ENCODE measurements at regions not wholly inside any gene's neighbourhood (a gene's known extent, or its start where the extent isn't known, plus 50 kb on each side); places are given as distances from the start of the nearest gene placed in this dataset.

DNA sequence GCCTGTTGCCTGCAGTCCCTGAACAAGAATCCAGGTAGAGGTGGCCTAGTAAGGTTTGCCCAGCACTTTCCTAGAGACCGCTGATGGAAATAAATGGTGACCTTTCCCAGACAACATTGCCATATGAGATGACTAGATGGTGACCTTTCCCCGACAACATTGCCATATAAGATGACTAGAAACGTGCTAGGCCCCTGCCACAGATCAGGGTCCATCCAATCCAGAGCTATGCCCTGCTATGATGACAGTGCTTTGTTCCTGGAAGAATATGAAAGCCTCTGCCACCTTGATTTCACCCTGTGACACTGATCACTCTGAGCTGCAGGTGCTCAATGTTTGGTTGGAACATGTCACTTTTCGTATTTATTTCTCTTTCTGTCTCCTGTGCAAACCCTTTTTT is 133.8 kb upstream of the SPTLC3 start:
- Histone ChIP-seq H3K4me3 (ENCODE audit: insufficient read depth, low read depth, low read length) (no peak overlapping the region), H3K79me2 (ENCODE audit: insufficient read depth, low read length) (no peaks in the 10 kb centered on the region), H3K9me3 (ENCODE audit: insufficient read depth, low read depth, low read length) (no peaks in the 10 kb centered on the region), H3K4me2 (ENCODE audit: low read length) (no peak overlapping the region), H3K9ac (ENCODE audit: low read length) (no peak overlapping the region), H3K27me3 (ENCODE audit: insufficient read depth, low read length) (no peaks in the 10 kb centered on the region), H3K27ac (ENCODE audit: low read depth, low read length) (no peak overlapping the region), H2AFZ (ENCODE audit: low read depth, low read length) (no peak overlapping the region), H4K20me1 (ENCODE audit: insufficient read depth, low read length) (no peaks in the 10 kb centered on the region), H3K36me3 (ENCODE audit: insufficient read depth, low read length) (no peaks in the 10 kb centered on the region), H3K4me1 (ENCODE audit: insufficient read depth, low read length) (no peaks in the 10 kb centered on the region)
- Mint-ChIP-seq H3K36me3 (ENCODE audit: low read depth, unreplicated experiment) (no peaks in the 10 kb centered on the region), H3K4me3 (ENCODE audit: unreplicated experiment) (no peak overlapping the region), H3K27me3 (ENCODE audit: low read depth, unreplicated experiment) (peaks cover 2% of the 10 kb centered on the region), H3K27ac (ENCODE audit: unreplicated experiment) (no peak overlapping the region), H3K4me1 (ENCODE audit: low read depth, unreplicated experiment) (no peaks in the 10 kb centered on the region), H3K9me3 (ENCODE audit: unreplicated experiment) (no peaks in the 10 kb centered on the region)
- no peak for TF ChIP-seq EZH2 (IDR thresholded peaks at IDR 0.05; ENCODE audit: insufficient read depth, low read length)
- TF ChIP-seq, protein P1, sequence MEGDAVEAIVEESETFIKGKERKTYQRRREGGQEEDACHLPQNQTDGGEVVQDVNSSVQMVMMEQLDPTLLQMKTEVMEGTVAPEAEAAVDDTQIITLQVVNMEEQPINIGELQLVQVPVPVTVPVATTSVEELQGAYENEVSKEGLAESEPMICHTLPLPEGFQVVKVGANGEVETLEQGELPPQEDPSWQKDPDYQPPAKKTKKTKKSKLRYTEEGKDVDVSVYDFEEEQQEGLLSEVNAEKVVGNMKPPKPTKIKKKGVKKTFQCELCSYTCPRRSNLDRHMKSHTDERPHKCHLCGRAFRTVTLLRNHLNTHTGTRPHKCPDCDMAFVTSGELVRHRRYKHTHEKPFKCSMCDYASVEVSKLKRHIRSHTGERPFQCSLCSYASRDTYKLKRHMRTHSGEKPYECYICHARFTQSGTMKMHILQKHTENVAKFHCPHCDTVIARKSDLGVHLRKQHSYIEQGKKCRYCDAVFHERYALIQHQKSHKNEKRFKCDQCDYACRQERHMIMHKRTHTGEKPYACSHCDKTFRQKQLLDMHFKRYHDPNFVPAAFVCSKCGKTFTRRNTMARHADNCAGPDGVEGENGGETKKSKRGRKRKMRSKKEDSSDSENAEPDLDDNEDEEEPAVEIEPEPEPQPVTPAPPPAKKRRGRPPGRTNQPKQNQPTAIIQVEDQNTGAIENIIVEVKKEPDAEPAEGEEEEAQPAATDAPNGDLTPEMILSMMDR (IDR thresholded peaks at IDR 0.05; ENCODE audit: insufficient read depth, low read depth, low read length) = no peak
- FAIRE-seq (no peak), DNase-seq (ENCODE audit: low read depth) (no peak)

DNA sequence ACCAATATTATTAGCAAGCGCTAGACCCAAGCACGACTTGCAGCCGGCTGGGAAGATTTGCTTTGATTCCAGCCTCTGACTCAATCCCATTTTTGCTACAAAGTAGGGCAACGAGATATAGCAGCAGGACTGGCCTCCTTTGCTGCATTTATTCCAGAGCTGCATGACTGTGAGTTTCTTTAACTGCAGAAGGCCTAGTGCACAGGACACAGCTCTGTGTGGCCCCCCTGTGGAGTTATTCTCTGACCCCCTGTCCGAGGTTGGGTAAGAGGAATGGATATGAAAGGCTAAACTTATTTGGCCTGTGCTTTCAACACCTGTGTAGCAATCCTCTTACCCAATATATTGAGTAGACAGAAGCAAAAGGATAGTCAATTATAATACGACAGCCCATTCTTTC is 133.3 kb upstream of the SPTLC3 start:
- Mint-ChIP-seq H3K27me3 (ENCODE audit: low read depth, unreplicated experiment) (peaks cover 2% of the 10 kb centered on the region), H3K4me3 (ENCODE audit: unreplicated experiment) (no peak overlapping the region), H3K9me3 (ENCODE audit: unreplicated experiment) (no peaks in the 10 kb centered on the region), H3K36me3 (ENCODE audit: low read depth, unreplicated experiment) (no peaks in the 10 kb centered on the region), H3K27ac (ENCODE audit: unreplicated experiment) (no peak overlapping the region), H3K4me1 (ENCODE audit: low read depth, unreplicated experiment) (no peaks in the 10 kb centered on the region)
- no peak overlapping the region for H3K27ac ChIP-seq (ENCODE audit: low read depth, low read length)
- no peaks in the 10 kb centered on the region for H3K9me3 ChIP-seq (ENCODE audit: insufficient read depth, low read depth, low read length)
- FAIRE-seq = no peak
- no peaks in the 10 kb centered on the region for H3K36me3 ChIP-seq (ENCODE audit: insufficient read depth, low read length)
- H3K9ac ChIP-seq (ENCODE audit: low read length) = no peak overlapping the region
- no peak overlapping the region for H2AFZ ChIP-seq (ENCODE audit: low read depth, low read length)
- no peak for DNase-seq (ENCODE audit: low read depth)
- no peak overlapping the region for H3K4me3 ChIP-seq (ENCODE audit: insufficient read depth, low read depth, low read length)
- H3K4me1 ChIP-seq (ENCODE audit: insufficient read depth, low read length) = no peaks in the 10 kb centered on the region
- H4K20me1 ChIP-seq (ENCODE audit: insufficient read depth, low read length) = no peaks in the 10 kb centered on the region
- H3K79me2 ChIP-seq (ENCODE audit: insufficient read depth, low read length) = no peaks in the 10 kb centered on the region
- TF ChIP-seq, protein P1 (IDR thresholded peaks at IDR 0.05; ENCODE audit: insufficient read depth, low read depth, low read length) = no peak
- no peak for TF ChIP-seq EZH2 (IDR thresholded peaks at IDR 0.05; ENCODE audit: insufficient read depth, low read length)
- H3K4me2 ChIP-seq (ENCODE audit: low read length) = no peak overlapping the region
- H3K27me3 ChIP-seq (ENCODE audit: insufficient read depth, low read length) = no peaks in the 10 kb centered on the region

DNA sequence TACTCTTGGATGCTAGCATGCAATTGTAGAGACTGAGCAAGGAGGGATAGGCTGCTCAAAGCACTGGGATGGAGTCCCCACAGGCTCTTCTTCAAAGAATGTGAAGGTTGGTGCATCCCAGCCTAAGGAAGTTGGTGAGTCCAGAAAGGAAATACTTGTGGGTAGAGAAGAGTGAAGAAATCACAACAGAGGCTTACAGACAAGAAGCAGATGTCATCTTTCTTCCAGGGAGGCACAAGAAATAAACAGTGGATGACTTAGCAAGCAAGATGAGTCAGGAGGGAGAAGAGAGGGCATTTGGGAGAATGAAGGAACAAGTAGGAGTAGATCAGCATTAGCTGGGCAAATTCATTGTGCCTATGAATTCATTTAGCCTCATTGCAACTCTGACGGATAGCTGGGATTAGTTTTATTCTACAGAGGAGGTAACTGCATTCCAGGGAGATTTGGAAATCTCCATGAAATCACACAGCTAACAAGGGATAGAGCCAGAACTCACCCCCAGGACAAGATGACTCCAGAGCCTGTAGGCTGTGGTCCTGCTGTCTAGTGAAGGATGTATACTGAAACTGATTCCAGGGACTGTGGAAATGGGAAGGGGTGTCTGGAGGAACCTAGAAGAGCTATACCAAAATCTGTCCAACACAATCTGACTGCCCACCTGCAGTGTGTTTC is 125.8 kb upstream of the SPTLC3 start:
- H3K36me3 ChIP-seq (ENCODE audit: insufficient read depth, low read length) = no peaks in the 10 kb centered on the region
- H3K4me1 ChIP-seq (ENCODE audit: insufficient read depth, low read length) = no peaks in the 10 kb centered on the region
- Mint-ChIP-seq H3K27me3 (ENCODE audit: low read depth, unreplicated experiment) (no peaks in the 10 kb centered on the region), H3K36me3 (ENCODE audit: low read depth, unreplicated experiment) (no peaks in the 10 kb centered on the region), H3K4me1 (ENCODE audit: low read depth, unreplicated experiment) (peaks cover 11% of the 10 kb centered on the region), H3K4me3 (ENCODE audit: unreplicated experiment) (no peak overlapping the region), H3K27ac (ENCODE audit: unreplicated experiment) (peak overlapping the region; percentile 26), H3K9me3 (ENCODE audit: unreplicated experiment) (no peaks in the 10 kb centered on the region)
- DNase-seq (ENCODE audit: low read depth) = no peak
- H3K4me3 ChIP-seq (ENCODE audit: insufficient read depth, low read depth, low read length) = no peak overlapping the region
- H3K9ac ChIP-seq (ENCODE audit: low read length) = no peak overlapping the region
- no peaks in the 10 kb centered on the region for H3K9me3 ChIP-seq (ENCODE audit: insufficient read depth, low read depth, low read length)
- FAIRE-seq = no peak
- no peak overlapping the region for H2AFZ ChIP-seq (ENCODE audit: low read depth, low read length)
- no peak overlapping the region for H3K4me2 ChIP-seq (ENCODE audit: low read length)
- H4K20me1 ChIP-seq (ENCODE audit: insufficient read depth, low read length) = no peaks in the 10 kb centered on the region
- no peaks in the 10 kb centered on the region for H3K79me2 ChIP-seq (ENCODE audit: insufficient read depth, low read length)
- TF ChIP-seq, protein P1 (IDR thresholded peaks at IDR 0.05; ENCODE audit: insufficient read depth, low read depth, low read length) = no peak
- TF ChIP-seq EZH2 (IDR thresholded peaks at IDR 0.05; ENCODE audit: insufficient read depth, low read length) = no peak
- H3K27me3 ChIP-seq (ENCODE audit: insufficient read depth, low read length) = peaks cover 2% of the 10 kb centered on the region
- H3K27ac ChIP-seq (ENCODE audit: low read depth, low read length) = no peak overlapping the region
